ENCODE measurements at regions not wholly inside any gene's neighbourhood (a gene's known extent, or its start where the extent isn't known, plus 50 kb on each side); places are given as distances from the start of the nearest gene placed in this dataset.

DNA sequence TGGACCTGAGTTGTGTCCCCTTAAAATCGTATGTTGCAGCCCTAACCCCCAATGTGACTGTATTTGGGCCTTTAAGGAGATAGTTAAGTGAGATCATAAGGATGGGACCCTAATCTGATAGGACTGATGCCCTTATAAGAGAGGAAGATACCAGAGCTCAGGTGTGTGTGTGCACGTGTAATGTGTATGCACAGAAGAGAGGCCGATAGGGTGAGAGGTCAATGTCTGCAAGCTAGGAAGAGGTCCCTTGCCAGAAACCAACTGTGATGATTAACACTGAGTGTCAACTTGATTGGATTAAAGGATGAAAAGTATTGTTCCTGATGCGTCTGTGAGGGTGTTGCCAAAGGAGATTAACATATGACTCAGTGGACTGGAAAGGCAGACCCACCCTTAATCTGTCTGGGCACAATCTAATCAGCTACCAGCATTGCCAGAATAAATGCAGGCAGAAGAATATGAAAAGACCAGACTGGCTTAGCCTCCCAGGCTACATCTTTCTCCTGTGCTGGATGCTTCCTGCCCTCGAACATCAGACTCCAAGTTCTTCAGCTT, 299.8 kb downstream of the LRFN2 start:
- H3K4me3 ChIP-seq (ENCODE audit: low read length), result no peak overlapping the region
- no peak for DNase-seq (ENCODE audit: low read depth)
- TF ChIP-seq, protein P1, sequence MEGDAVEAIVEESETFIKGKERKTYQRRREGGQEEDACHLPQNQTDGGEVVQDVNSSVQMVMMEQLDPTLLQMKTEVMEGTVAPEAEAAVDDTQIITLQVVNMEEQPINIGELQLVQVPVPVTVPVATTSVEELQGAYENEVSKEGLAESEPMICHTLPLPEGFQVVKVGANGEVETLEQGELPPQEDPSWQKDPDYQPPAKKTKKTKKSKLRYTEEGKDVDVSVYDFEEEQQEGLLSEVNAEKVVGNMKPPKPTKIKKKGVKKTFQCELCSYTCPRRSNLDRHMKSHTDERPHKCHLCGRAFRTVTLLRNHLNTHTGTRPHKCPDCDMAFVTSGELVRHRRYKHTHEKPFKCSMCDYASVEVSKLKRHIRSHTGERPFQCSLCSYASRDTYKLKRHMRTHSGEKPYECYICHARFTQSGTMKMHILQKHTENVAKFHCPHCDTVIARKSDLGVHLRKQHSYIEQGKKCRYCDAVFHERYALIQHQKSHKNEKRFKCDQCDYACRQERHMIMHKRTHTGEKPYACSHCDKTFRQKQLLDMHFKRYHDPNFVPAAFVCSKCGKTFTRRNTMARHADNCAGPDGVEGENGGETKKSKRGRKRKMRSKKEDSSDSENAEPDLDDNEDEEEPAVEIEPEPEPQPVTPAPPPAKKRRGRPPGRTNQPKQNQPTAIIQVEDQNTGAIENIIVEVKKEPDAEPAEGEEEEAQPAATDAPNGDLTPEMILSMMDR (conservative IDR thresholded peaks at IDR 0.05; ENCODE audit: low read length), result no peak

DNA sequence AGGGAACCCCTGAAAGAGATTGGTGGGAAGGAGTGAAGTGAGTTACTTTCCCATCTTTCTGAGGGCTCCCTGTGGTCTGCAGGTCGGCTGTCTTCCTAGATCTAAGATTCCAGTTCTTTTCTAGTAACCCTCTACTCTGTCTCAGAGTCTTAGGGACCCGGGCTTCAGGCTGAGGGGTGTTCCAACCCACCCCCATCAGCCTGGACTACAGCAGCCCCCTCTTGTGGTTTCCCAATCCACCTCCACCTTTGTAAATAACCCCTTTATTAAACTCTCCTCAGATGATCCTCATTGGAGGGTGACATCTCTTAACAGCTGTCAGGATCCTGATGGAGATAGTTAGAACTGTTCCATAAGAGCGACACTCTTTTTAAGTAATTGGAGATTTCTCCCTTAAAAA, 300.4 kb downstream of the LRFN2 start:
- H3K4me3 ChIP-seq (ENCODE audit: low read length), result no peak overlapping the region
- TF ChIP-seq, protein P1 (conservative IDR thresholded peaks at IDR 0.05; ENCODE audit: low read length), result no peak
- DNase-seq (ENCODE audit: low read depth), result no peak

DNA sequence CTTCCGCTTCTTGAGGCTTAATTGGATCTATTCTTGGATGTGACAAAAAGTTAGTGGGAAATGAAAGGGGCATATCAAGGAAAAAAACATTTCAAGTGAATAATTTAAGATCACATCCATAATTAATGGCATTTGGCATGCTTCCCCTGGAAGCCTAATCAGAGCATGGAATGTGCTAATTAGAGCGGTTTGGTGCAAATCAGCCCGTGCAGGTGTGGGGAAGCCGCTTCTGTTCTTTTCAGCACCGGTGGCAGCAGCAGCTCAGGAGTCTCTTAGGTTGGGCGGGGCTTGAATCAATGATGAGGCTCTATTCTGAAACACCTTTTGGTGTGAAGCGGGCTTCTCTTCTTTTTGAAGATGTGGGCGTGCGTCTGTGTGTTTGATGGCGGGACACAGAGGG, 301.2 kb downstream of the LRFN2 start:
- DNase-seq (ENCODE audit: low read depth), result no peak
- TF ChIP-seq, protein P1 (conservative IDR thresholded peaks at IDR 0.05; ENCODE audit: low read length), result no peak
- no peak overlapping the region for H3K4me3 ChIP-seq (ENCODE audit: low read length)

DNA sequence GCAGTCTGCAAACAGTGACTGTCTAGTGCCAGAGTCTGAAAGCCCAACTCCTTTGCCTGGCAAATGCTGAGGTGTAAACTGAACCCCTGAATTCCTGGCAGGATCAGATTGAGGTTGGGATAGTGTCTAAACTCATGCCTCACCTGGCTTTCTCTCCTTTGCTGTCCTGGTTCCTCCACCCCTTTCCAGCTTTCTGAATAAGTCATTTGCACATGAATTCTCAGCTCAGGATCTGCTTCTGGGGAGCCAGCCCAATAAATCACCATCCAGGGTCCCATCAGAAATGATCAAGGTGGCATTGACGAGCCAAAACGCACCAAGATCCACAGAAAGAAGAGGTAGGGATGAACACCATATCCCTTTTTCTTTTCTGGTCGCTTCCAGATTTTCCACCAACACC, 301.6 kb downstream of the LRFN2 start:
- H3K4me3 ChIP-seq (ENCODE audit: low read length), result no peak overlapping the region

DNA sequence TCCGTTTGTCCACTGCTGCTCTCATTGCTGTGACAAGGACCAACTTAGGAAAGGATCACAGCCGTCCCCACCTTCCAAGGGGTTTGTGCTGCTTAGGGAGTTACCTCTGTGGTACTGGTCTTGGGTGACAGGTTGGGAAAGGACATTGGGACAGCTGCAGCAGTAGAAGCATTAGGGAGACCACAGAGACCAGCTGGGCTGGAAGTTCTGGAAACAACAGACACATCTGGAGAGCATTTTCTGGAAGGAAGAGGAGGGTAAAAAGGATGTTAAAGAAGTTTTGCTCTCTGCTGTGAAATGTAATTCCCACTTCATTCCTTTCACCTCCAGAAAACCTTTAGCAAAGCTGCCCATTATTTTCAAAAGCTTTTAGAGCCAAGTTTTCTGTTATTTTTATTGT, 304.2 kb downstream of the LRFN2 start:
- no peak overlapping the region for H3K4me3 ChIP-seq (ENCODE audit: low read length)
- TF ChIP-seq, protein P1 (conservative IDR thresholded peaks at IDR 0.05; ENCODE audit: low read length), result no peak
- no peak for DNase-seq (ENCODE audit: low read depth)

More for the DNA sequence above, 301.6 kb downstream of the LRFN2 start:
- TF ChIP-seq, protein P1 (conservative IDR thresholded peaks at IDR 0.05; ENCODE audit: low read length), result no peak
- no peak for DNase-seq (ENCODE audit: low read depth)

DNA sequence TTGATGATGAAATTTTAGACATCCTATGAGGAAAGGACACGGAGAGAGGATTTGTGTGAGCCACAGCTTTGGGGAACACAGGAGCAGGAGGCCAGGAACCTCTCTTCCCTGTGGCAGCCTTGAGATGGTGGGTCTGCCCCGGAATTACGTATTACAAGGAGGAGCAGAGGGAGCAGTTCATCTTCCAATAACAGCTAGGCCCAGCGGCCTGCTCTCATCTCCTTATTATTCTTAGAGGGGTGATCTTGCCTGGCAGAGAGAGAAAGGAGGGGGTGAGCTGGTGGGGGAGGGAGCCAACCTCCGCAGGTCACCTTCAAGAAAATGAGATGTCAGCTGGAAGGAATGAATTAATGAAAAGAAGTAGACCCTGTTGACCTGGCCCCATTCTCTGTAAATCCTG, 305.8 kb downstream of the LRFN2 start:
- no peak overlapping the region for H3K4me3 ChIP-seq (ENCODE audit: low read length)
- TF ChIP-seq, protein P1 (conservative IDR thresholded peaks at IDR 0.05; ENCODE audit: low read length), result no peak
- DNase-seq (ENCODE audit: low read depth), result no peak

DNA sequence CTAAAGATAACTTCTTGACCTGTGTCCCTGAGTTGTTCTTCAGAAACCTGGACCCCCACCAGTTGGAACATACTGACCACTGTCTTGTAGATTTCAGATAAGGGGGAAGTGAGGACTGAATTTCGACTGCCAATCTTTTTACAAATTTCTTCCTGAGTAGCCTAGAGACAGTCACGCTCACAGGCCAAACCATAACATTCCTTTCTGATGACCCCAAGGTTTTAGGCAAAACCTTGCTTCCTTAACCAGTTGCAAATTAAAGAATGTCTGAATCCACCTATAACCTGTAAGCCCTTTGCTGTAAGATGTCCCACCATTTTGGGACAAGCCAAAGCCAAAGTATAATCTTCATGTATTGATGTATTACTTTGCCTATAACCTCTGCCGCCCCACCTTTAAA, 306.9 kb downstream of the LRFN2 start:
- TF ChIP-seq, protein P1 (conservative IDR thresholded peaks at IDR 0.05; ENCODE audit: low read length), result no peak

More for the DNA sequence above, 306.9 kb downstream of the LRFN2 start:
- no peak for DNase-seq (ENCODE audit: low read depth)
- H3K4me3 ChIP-seq (ENCODE audit: low read length), result no peak overlapping the region

All from AG10803 (cell line).